ENCODE measurements at regions not wholly inside any gene's neighbourhood (a gene's known extent, or its start where the extent isn't known, plus 50 kb on each side); places are given as distances from the start of the nearest gene placed in this dataset.

DNA sequence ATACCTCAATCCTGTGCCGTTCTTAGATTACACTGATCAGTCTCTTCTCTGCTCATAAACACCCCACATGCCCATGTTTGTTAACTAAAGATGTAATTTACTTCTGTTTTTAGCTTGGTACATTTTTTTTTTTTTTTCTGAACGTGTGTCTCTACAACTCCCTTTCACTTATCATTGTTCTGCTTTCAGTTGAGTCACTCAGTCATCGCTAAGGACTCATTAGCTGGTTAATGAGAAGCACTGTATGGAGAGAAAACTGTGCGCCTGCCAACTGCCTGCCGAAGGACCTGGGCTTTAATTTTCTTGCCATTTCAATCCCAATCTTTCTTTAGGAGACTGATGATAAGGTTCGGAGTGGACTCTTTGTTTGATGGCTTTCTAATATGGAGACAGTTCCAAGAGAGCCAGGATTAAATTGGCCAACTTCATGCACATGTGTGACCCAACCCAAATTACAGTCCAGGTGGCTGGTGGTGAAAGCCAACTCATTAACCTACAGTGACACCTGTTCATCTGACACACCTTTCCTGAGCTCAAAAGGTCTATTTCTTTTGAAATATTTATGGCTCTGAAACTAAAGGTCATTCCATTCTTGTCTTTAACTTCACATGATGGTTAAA is 334.1 kb downstream of the BCKDHB start:
- Histone ChIP-seq H3K4me3 (ENCODE audit: low read length in 2 of 2) (no peak overlapping the region), H3K4me1 (ENCODE audit: control insufficient read depth, insufficient read depth, low read length) (no peaks in the 10 kb centered on the region), H3K9ac (ENCODE audit: low read length in 2 of 2) (no peak overlapping the region), H3K27me3 (ENCODE audit: control insufficient read depth in 1 of 2, insufficient read depth in 2 of 2, low read length in 2 of 2) (no peaks in the 10 kb centered on the region), H3K27ac (ENCODE audit: low read length) (no peak overlapping the region), H3K9me3 (ENCODE audit: control insufficient read depth in 2 of 2, low read length in 2 of 2) (no peaks in the 10 kb centered on the region), H3K36me3 (ENCODE audit: control insufficient read depth in 2 of 2, insufficient read depth in 2 of 2, low read length in 2 of 2) (no peaks in the 10 kb centered on the region)

DNA sequence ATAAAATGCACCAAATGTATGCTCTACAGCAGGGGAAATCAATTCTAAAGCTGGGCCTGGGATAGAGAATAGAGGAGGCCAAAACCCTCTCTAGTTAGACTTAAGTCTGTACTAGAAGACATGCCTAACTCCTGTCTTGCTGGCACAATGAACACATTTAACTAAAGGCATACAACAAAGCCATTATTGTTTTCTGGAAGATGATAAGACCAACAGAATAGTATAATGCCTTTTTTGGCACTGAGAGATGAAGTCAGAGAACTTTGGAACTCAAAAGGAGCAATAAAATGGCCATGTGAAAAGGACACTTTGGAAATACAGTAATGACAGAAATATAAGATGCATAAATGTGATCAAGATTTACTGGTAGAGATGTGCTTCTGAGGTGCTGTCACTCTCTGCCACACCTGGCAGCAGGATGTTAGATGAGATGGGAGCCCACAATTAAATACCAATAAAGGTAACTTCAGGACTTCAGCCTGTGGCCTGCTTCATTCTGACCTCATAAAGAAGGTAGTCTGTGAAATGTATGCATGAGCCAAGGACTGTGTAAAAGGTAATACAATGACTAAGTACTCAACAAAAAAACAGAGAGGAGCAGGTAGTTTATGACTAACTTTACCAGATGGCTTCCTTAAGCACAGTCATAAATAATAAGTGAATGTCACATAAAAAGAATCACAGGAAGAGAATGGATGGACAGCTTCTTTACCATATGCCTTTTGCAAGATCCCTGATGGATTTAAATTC is 333.4 kb downstream of the BCKDHB start:
- no peak overlapping the region for H3K27ac ChIP-seq (ENCODE audit: low read length)
- no peaks in the 10 kb centered on the region for H3K4me1 ChIP-seq (ENCODE audit: control insufficient read depth, insufficient read depth, low read length)
- no peaks in the 10 kb centered on the region for H3K9me3 ChIP-seq (ENCODE audit: control insufficient read depth in 2 of 2, low read length in 2 of 2)
- H3K36me3 ChIP-seq (ENCODE audit: control insufficient read depth in 2 of 2, insufficient read depth in 2 of 2, low read length in 2 of 2), result no peaks in the 10 kb centered on the region
- H3K27me3 ChIP-seq (ENCODE audit: control insufficient read depth in 1 of 2, insufficient read depth in 2 of 2, low read length in 2 of 2), result no peaks in the 10 kb centered on the region
- no peak overlapping the region for H3K9ac ChIP-seq (ENCODE audit: low read length in 2 of 2)
- no peak overlapping the region for H3K4me3 ChIP-seq (ENCODE audit: low read length in 2 of 2)

DNA sequence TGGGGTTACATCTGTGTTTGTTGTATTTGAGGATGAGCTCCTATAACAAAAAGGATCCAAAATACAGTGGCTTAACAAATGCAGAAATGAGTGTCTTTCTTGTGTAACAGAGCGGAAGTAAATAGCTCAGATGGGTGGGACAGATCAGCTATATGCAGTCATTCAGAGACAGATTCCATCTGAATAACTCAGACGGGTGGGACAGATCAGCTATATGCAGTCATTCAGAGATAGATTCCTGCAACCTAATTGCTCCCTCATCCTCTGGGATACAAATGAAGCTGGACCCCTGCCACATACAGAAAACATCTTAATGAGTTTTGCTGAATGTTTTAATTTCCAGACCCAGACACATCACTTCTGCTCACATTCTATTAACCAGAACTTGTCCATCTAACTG is 332.3 kb downstream of the BCKDHB start:
- H3K9me3 ChIP-seq (ENCODE audit: control insufficient read depth in 2 of 2, low read length in 2 of 2), result no peaks in the 10 kb centered on the region
- no peaks in the 10 kb centered on the region for H3K36me3 ChIP-seq (ENCODE audit: control insufficient read depth in 2 of 2, insufficient read depth in 2 of 2, low read length in 2 of 2)
- H3K9ac ChIP-seq (ENCODE audit: low read length in 2 of 2), result no peak overlapping the region
- H3K4me3 ChIP-seq (ENCODE audit: low read length in 2 of 2), result no peak overlapping the region
- H3K27me3 ChIP-seq (ENCODE audit: control insufficient read depth in 1 of 2, insufficient read depth in 2 of 2, low read length in 2 of 2), result no peaks in the 10 kb centered on the region
- H3K27ac ChIP-seq (ENCODE audit: low read length), result no peak overlapping the region
- no peaks in the 10 kb centered on the region for H3K4me1 ChIP-seq (ENCODE audit: control insufficient read depth, insufficient read depth, low read length)

DNA sequence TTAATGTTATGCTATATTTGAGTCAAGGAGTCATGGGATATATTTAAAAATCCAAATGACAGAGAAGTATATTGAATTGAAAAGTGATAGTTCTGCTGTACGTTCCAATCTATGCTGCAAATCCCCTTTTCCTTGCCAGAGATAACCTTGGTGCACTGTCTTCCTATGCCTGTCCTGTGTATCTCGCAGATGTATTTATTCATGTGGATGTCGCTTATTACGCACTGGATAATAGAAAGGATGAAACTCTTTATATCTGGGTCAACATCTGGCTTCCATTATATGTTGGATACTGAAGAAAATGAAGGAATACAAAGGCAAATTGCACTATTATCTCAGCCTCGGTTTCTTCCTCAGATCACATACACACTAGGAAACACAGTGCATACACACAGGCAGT is 331.3 kb downstream of the BCKDHB start:
- Histone ChIP-seq H3K9me3 (ENCODE audit: control insufficient read depth in 2 of 2, low read length in 2 of 2) (no peaks in the 10 kb centered on the region), H3K9ac (ENCODE audit: low read length in 2 of 2) (no peak overlapping the region), H3K36me3 (ENCODE audit: control insufficient read depth in 2 of 2, insufficient read depth in 2 of 2, low read length in 2 of 2) (no peaks in the 10 kb centered on the region), H3K4me3 (ENCODE audit: low read length in 2 of 2) (no peak overlapping the region), H3K27me3 (ENCODE audit: control insufficient read depth in 1 of 2, insufficient read depth in 2 of 2, low read length in 2 of 2) (no peaks in the 10 kb centered on the region), H3K4me1 (ENCODE audit: control insufficient read depth, insufficient read depth, low read length) (no peaks in the 10 kb centered on the region), H3K27ac (ENCODE audit: low read length) (no peak overlapping the region)

DNA sequence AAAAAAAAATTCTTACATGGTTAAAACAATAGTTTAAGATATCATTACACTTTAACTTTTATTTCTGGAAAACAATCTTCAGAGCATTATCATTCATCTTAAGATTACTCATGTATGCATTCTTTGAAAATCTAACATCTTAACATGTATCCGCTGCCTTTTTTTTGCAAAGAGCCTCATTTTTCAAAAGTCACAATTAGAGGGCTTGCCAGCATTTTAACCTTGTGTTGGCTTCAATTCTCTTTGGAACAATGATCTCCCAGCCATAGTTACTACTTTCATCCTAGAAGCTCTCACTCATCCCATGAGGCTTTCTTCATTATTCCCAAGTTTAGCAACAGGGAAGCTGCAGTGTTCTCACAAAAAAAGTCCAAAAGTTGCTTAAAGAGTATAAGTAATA is 330.8 kb downstream of the BCKDHB start:
- Histone ChIP-seq H3K9me3 (ENCODE audit: control insufficient read depth in 2 of 2, low read length in 2 of 2) (no peaks in the 10 kb centered on the region), H3K27me3 (ENCODE audit: control insufficient read depth in 1 of 2, insufficient read depth in 2 of 2, low read length in 2 of 2) (no peaks in the 10 kb centered on the region), H3K27ac (ENCODE audit: low read length) (no peak overlapping the region), H3K4me3 (ENCODE audit: low read length in 2 of 2) (no peak overlapping the region), H3K36me3 (ENCODE audit: control insufficient read depth in 2 of 2, insufficient read depth in 2 of 2, low read length in 2 of 2) (no peaks in the 10 kb centered on the region), H3K9ac (ENCODE audit: low read length in 2 of 2) (no peak overlapping the region), H3K4me1 (ENCODE audit: control insufficient read depth, insufficient read depth, low read length) (no peaks in the 10 kb centered on the region)

DNA sequence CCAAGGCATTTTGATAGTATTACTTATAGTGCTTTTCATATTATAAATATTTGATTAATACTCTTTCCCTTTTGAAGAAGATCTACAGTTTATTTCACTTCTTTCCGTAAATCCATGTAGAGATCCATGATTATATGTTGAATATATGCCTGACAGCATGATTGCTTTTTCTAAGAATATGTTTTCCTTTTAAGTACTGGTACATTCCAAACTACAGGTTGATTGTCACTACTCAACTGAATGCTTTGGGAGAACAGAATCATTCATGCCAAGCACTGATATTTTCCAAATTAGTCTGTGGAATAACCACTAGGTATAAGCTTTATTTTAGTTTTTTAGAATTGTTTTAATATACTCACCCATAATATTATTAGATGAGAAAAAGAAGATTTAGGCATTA is 330.2 kb downstream of the BCKDHB start:
- no peaks in the 10 kb centered on the region for H3K36me3 ChIP-seq (ENCODE audit: control insufficient read depth in 2 of 2, insufficient read depth in 2 of 2, low read length in 2 of 2)
- H3K4me3 ChIP-seq (ENCODE audit: low read length in 2 of 2), result no peak overlapping the region
- H3K27me3 ChIP-seq (ENCODE audit: control insufficient read depth in 1 of 2, insufficient read depth in 2 of 2, low read length in 2 of 2), result no peaks in the 10 kb centered on the region
- no peak overlapping the region for H3K9ac ChIP-seq (ENCODE audit: low read length in 2 of 2)
- no peaks in the 10 kb centered on the region for H3K9me3 ChIP-seq (ENCODE audit: control insufficient read depth in 2 of 2, low read length in 2 of 2)
- no peaks in the 10 kb centered on the region for H3K4me1 ChIP-seq (ENCODE audit: control insufficient read depth, insufficient read depth, low read length)
- H3K27ac ChIP-seq (ENCODE audit: low read length), result no peak overlapping the region

DNA sequence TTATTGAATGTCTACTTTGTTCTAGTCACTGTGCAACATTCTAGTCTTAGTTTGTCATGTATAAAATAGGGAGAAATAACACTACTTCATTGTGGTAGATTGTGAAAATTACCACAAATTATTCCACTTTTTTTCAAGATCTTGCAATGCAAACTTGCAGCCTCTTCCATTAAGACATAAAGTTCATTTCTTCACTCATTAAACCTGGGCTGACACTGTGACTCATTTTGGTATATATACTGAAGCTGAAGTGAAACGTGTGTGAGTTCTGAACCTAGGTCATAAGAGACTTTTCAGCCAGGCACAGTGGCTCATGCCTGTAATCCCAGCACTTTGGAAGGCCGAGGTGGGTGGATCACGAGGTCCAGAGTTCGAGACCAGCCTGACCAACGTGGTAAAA is 329.0 kb downstream of the BCKDHB start:
- Histone ChIP-seq H3K9ac (ENCODE audit: low read length in 2 of 2) (no peak overlapping the region), H3K4me3 (ENCODE audit: low read length in 2 of 2) (no peak overlapping the region), H3K9me3 (ENCODE audit: control insufficient read depth in 2 of 2, low read length in 2 of 2) (no peaks in the 10 kb centered on the region), H3K36me3 (ENCODE audit: control insufficient read depth in 2 of 2, insufficient read depth in 2 of 2, low read length in 2 of 2) (no peaks in the 10 kb centered on the region), H3K27ac (ENCODE audit: low read length) (no peak overlapping the region), H3K27me3 (ENCODE audit: control insufficient read depth in 1 of 2, insufficient read depth in 2 of 2, low read length in 2 of 2) (no peaks in the 10 kb centered on the region), H3K4me1 (ENCODE audit: control insufficient read depth, insufficient read depth, low read length) (no peaks in the 10 kb centered on the region)

DNA sequence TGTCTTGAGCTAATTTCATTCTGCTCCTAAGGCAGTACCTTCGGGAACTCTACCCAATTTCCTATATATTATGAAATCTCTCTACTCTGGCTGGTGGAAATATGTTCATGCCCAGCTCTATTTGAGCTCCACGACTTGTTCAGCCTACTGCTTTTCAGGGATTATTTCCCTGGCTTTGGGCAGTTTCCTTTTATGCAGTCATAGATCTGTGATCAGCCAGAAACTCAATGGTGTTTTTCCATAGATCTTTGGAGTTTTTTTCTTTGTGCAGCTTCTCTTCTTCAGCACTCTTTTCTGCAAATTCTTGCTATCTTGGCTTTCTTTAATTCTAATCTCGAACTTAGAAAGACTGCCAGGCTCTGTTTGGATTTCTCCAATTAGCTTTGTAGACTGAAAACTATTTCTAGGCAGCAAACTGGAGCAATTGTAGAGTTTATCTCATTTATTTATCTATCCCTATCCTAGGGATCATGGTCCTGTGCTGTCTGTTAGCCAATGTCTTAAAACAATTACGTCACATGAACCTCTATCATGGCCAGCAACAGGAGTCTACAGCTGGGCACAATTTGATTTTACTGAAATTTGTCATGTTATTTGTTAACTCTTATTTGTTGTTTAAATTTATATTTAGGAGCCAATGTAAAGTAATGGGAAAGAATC is 328.4 kb downstream of the BCKDHB start:
- no peaks in the 10 kb centered on the region for H3K4me1 ChIP-seq (ENCODE audit: control insufficient read depth, insufficient read depth, low read length)
- no peaks in the 10 kb centered on the region for H3K27me3 ChIP-seq (ENCODE audit: control insufficient read depth in 1 of 2, insufficient read depth in 2 of 2, low read length in 2 of 2)
- H3K9me3 ChIP-seq (ENCODE audit: control insufficient read depth in 2 of 2, low read length in 2 of 2), result no peaks in the 10 kb centered on the region
- H3K27ac ChIP-seq (ENCODE audit: low read length), result no peak overlapping the region
- no peak overlapping the region for H3K9ac ChIP-seq (ENCODE audit: low read length in 2 of 2)
- no peaks in the 10 kb centered on the region for H3K36me3 ChIP-seq (ENCODE audit: control insufficient read depth in 2 of 2, insufficient read depth in 2 of 2, low read length in 2 of 2)
- no peak overlapping the region for H3K4me3 ChIP-seq (ENCODE audit: low read length in 2 of 2)

DNA sequence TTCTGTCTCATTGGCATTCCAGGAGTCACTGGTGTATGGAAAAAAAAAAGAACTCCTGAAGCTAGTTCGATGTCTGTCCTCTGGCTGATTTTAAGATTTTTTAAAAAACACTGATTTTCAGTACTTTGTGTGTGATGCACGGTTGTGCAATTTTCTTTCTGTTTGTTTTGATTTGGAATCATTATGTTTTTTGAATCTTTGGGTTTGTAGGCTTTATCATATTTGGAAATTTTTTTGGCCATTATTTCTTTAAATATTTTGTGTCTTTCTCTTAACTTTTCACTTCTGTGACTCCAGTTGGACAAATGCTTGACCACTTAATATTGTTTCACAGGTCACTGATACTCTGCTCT is 327.2 kb downstream of the BCKDHB start:
- no peaks in the 10 kb centered on the region for H3K9me3 ChIP-seq (ENCODE audit: control insufficient read depth in 2 of 2, low read length in 2 of 2)
- H3K27ac ChIP-seq (ENCODE audit: low read length), result no peak overlapping the region
- H3K36me3 ChIP-seq (ENCODE audit: control insufficient read depth in 2 of 2, insufficient read depth in 2 of 2, low read length in 2 of 2), result no peaks in the 10 kb centered on the region
- no peaks in the 10 kb centered on the region for H3K27me3 ChIP-seq (ENCODE audit: control insufficient read depth in 1 of 2, insufficient read depth in 2 of 2, low read length in 2 of 2)
- H3K9ac ChIP-seq (ENCODE audit: low read length in 2 of 2), result no peak overlapping the region
- H3K4me3 ChIP-seq (ENCODE audit: low read length in 2 of 2), result no peak overlapping the region
- no peaks in the 10 kb centered on the region for H3K4me1 ChIP-seq (ENCODE audit: control insufficient read depth, insufficient read depth, low read length)

DNA sequence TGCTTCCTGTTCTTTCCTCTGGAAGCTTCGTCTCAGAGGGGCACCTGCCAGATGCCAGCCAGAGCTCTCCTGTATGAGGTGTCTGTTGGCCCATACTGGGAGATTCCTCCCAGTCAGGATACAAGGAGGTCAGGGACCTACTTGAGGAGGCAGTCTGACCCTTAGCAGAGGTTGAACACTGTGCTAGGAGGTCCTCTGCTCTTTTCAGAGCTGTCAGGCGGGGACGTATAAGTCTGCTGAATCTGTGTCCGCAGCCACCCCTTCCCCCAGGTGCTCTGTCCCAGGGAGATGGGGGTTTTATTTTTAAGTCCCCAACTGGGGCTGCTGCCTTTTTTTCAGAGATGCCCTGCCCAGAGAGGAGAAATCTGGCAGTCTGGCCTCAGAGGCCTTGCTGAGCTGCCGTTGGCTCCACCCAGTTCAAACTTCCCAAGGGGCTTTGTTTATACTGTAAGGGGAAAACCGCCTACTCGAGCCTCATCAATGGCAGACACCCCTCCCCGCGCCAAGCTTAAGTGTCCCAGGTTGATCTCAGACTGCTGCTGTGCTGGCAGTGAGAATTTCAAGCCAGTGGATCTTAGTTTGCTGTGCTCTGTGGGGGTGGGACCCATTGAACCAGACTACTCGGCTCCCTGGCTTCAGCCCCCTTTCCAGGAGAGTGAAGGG is 326.7 kb downstream of the BCKDHB start:
- Histone ChIP-seq H3K4me3 (ENCODE audit: low read length in 2 of 2) (no peak overlapping the region), H3K36me3 (ENCODE audit: control insufficient read depth in 2 of 2, insufficient read depth in 2 of 2, low read length in 2 of 2) (no peaks in the 10 kb centered on the region), H3K9ac (ENCODE audit: low read length in 2 of 2) (no peak overlapping the region), H3K4me1 (ENCODE audit: control insufficient read depth, insufficient read depth, low read length) (no peaks in the 10 kb centered on the region), H3K9me3 (ENCODE audit: control insufficient read depth in 2 of 2, low read length in 2 of 2) (no peaks in the 10 kb centered on the region), H3K27ac (ENCODE audit: low read length) (no peak overlapping the region), H3K27me3 (ENCODE audit: control insufficient read depth in 1 of 2, insufficient read depth in 2 of 2, low read length in 2 of 2) (no peaks in the 10 kb centered on the region)
